Kidney (tissue), 10 donors: ENCODE measurements at regions not wholly inside any gene's neighbourhood (a gene's known extent, or its start where the extent isn't known, plus 50 kb on each side); places are given as distances from the start of the nearest gene placed in this dataset.
"Not testable (repeated sequence)": the region's sequence is repeated elsewhere in the genome, so short reads cannot be mapped to it uniquely, and the experiment has no call there.

Experiments
- DNase-seq, 5 donors: peaks; one replicate each; pipeline ENCODE4 v3.0.0-alpha.2; 2013 to 2020
- FAIRE-seq: peaks from 2 replicates; lab custom pipeline; 2012; peaks lifted over from hg19 to GRCh38; lab: Jason Lieb, UNC
- H3K27ac ChIP-seq, 2 donors: one replicate each; pipeline ENCODE4 v1.7.0; 2013; ENCODE audit warnings: low read depth in 2 of 2, low read length in 2 of 2, inconsistent platforms in 1 of 2
- H3K27me3 ChIP-seq: one replicate; pipeline ENCODE4 v1.7.1; 2013; ENCODE audit warnings: low read length, inconsistent platforms; ENCODE audit not compliant: control insufficient read depth, insufficient read depth
- H3K36me3 ChIP-seq, 3 donors: one replicate each; pipeline versions ENCODE4 v1.7.0 to v1.7.1; 2013; ENCODE audit warnings: low read length in 3 of 3, control low read depth in 1 of 3, inconsistent platforms in 1 of 3; ENCODE audit not compliant: insufficient read depth in 3 of 3, control insufficient read depth in 2 of 3
- H3K4me1 ChIP-seq, 3 donors: one replicate each; pipeline versions ENCODE4 v1.7.0 to v1.7.1; 2013; ENCODE audit warnings: low read length in 3 of 3, inconsistent platforms in 1 of 3, low read depth in 1 of 3; ENCODE audit not compliant: control insufficient read depth in 2 of 3, insufficient read depth in 2 of 3
- H3K4me3 ChIP-seq, 3 donors: one replicate each; pipeline versions ENCODE4 v1.7.0 to v1.8.1; 2013; ENCODE audit warnings: low read length in 3 of 3, control low read depth in 1 of 3, inconsistent platforms in 1 of 3
- H3K9ac ChIP-seq, 3 donors: one replicate each; pipeline versions ENCODE4 v1.7.0 to v1.7.1; 2013; ENCODE audit warnings: low read length in 3 of 3, control low read depth in 1 of 3, inconsistent platforms in 1 of 3
- H3K9me3 ChIP-seq, 3 donors: one replicate each; pipeline versions ENCODE4 v1.7.0 to v1.7.1; 2013; ENCODE audit warnings: low read length in 3 of 3, control low read depth in 1 of 3, inconsistent platforms in 1 of 3; ENCODE audit not compliant: control insufficient read depth in 2 of 3, insufficient read depth in 1 of 3
- intact Hi-C: fragments of 100-400 bp; cut with DNase I; formaldehyde crosslinking; loops from one replicate; pipeline ENCODE4 v1.11.1; 2022
- donor health status: control.
- donor health status: control.
- donor health status: DM: yes; HTN: yes; CAD: no.
- donor health status: Normal renal cell carcinoma (clear cell type).

DNA sequence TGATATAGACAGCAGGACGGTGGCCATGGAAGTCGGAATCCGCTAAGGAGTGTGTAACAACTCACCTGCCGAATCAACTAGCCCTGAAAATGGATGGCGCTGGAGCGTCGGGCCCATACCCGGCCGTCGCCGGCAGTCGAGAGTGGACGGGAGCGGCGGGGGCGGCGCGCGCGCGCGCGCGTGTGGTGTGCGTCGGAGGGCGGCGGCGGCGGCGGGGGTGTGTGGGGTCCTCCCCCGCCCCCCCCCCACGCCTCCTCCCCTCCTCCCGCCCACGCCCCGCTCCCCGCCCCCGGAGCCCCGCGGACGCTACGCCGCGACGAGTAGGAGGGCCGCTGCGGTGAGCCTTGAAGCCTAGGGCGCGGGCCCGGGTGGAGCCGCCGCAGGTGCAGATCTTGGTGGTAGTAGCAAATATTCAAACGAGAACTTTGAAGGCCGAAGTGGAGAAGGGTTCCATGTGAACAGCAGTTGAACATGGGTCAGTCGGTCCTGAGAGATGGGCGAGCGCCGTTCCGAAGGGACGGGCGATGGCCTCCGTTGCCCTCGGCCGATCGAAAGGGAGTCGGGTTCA, 2122.4 kb upstream of the TPTE start:
- intact Hi-C loops = not testable (repeated sequence)

DNA sequence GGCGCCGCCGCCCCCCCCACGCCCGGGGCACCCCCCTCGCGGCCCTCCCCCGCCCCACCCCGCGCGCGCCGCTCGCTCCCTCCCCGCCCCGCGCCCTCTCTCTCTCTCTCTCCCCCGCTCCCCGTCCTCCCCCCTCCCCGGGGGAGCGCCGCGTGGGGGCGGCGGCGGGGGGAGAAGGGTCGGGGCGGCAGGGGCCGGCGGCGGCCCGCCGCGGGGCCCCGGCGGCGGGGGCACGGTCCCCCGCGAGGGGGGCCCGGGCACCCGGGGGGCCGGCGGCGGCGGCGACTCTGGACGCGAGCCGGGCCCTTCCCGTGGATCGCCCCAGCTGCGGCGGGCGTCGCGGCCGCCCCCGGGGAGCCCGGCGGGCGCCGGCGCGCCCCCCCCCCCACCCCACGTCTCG, 2121.5 kb upstream of the TPTE start:
- H3K36me3 ChIP-seq, H3K4me1 ChIP-seq, H3K27me3 ChIP-seq, H3K9ac ChIP-seq, intact Hi-C loops, FAIRE-seq, H3K4me3 ChIP-seq, H3K27ac ChIP-seq, DNase-seq, H3K9me3 ChIP-seq: not testable (repeated sequence)

More for the DNA sequence above, 2122.4 kb upstream of the TPTE start:
- not testable (repeated sequence) for H3K9me3 ChIP-seq, DNase-seq, H3K4me1 ChIP-seq, H3K27ac ChIP-seq, FAIRE-seq, H3K9ac ChIP-seq, H3K36me3 ChIP-seq, H3K27me3 ChIP-seq, H3K4me3 ChIP-seq

DNA sequence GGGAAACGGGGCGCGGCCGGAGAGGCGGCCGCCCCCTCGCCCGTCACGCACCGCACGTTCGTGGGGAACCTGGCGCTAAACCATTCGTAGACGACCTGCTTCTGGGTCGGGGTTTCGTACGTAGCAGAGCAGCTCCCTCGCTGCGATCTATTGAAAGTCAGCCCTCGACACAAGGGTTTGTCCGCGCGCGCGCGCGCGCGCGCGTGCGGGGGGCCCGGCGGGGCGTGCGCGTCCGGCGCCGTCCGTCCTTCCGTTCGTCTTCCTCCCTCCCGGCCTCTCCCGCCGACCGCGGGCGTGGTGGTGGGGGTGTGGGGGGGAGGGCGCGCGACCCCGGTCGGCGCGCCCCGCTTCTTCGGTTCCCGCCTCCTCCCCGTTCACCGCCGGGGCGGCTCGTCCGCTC, 2119.6 kb upstream of the TPTE start:
- FAIRE-seq, H3K27me3 ChIP-seq, H3K9me3 ChIP-seq, intact Hi-C loops, H3K9ac ChIP-seq, H3K36me3 ChIP-seq, H3K4me1 ChIP-seq, H3K4me3 ChIP-seq, DNase-seq, H3K27ac ChIP-seq: not testable (repeated sequence)

DNA sequence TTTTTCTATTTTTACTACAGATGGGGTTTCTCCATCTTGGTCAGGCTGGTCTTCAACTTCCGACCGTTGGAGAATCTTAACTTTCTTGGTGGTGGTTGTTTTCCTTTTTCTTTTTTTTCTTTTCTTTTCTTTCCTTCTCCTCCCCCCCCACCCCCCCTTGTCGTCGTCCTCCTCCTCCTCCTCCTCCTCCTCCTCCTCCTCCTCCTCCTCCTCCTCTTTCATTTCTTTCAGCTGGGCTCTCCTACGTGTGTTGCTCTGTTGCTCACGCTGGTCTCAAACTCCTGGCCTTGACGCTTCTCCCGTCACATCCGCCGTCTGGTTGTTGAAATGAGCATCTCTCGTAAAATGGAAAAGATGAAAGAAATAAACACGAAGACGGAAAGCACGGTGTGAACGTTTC, 2115.1 kb upstream of the TPTE start:
- intact Hi-C loops, H3K9me3 ChIP-seq, H3K4me3 ChIP-seq, H3K4me1 ChIP-seq, H3K36me3 ChIP-seq, H3K27me3 ChIP-seq, H3K9ac ChIP-seq, DNase-seq, FAIRE-seq, H3K27ac ChIP-seq: not testable (repeated sequence)

DNA sequence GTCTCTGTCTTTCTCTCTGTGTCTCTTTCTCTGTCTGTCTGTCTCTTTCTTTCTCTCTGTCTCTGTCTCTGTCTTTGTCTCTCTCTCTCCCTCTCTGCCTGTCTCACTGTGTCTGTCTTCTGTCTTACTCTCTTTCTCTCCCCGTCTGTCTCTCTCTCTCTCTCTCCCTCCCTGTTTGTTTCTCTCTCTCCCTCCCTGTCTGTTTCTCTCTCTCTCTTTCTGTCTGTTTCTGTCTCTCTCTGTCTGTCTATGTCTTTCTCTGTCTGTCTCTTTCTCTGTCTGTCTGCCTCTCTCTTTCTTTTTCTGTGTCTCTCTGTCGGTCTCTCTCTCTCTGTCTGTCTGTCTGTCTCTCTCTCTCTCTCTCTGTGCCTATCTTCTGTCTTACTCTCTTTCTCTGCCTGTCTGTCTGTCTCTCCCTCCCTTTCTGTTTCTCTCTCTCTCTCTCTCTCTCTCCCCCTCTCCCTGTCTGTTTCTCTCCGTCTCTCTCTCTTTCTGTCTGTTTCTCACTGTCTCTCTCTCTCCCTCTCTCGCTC, 2110.2 kb upstream of the TPTE start:
- H3K36me3 ChIP-seq, H3K27me3 ChIP-seq, H3K27ac ChIP-seq, FAIRE-seq, DNase-seq, H3K4me1 ChIP-seq, intact Hi-C loops, H3K4me3 ChIP-seq, H3K9ac ChIP-seq, H3K9me3 ChIP-seq: not testable (repeated sequence)

DNA sequence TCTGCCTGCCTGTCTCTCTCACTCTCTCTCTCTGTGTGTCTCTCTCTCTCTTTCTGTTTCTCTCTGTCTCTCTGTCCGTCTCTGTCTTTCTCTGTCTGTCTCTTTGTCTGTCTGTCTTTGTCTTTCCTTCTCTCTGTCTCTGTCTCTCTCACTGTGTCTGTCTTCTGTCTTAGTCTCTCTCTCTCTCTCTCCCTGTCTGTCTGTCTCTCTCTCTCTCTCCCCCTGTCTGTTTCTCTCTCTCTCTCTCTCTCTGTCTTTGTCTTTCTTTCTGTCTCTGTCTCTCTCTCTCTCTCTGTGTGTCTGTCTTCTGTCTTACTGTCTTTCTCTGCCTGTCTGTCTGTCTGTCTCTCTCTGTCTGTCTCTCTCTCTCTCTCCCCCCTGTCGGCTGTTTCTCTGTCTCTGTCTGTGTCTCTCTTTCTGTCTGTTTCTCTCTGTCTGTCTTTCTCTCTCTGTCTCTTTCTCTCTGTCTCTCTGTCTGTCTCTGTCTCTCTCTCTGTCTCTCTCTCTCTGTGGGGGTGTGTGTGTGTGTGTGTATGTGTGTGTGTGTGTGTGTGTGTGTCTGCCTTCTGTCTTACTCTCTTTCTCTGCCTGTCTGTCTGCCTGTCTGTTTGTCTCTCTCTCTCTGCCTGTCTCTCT, 2101.3 kb upstream of the TPTE start:
- intact Hi-C loops, DNase-seq, H3K27me3 ChIP-seq, FAIRE-seq, H3K4me1 ChIP-seq, H3K9ac ChIP-seq, H3K9me3 ChIP-seq, H3K36me3 ChIP-seq, H3K27ac ChIP-seq: not testable (repeated sequence)
- peak overlapping the region in 1 of 3 donors; percentile 36 for H3K4me3 ChIP-seq

DNA sequence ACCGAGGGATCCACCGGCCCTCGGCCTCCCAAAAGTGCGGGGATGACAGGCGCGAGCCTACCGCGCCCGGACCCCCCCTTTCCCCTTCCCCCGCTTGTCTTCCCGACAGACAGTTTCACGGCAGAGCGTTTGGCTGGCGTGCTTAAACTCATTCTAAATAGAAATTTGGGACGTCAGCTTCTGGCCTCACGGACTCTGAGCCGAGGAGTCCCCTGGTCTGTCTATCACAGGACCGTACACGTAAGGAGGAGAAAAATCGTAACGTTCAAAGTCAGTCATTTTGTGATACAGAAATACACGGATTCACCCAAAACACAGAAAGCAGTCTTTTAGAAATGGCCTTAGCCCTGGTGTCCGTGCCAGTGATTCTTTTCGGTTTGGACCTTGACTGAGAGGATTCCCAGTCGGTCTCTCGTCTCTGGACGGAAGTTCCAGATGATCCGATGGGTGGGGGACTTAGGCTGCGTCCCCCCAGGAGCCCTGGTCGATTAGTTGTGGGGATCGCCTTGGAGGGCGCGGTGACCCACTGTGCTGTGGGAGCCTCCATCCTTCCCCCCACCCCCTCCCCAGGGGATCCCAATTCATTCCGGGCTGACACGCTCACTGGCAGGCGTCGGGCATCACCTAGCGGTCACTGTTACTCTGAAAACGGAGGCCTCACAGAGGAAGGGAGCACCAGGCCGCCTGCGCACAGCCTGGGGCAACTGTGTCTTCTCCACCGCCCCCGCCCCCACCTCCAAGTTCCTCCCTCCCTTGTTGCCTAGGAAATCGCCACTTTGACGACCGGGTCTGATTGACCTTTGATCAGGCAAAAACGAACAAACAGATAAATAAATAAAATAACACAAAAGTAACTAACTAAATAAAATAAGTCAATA, 2093.4 kb upstream of the TPTE start:
- intact Hi-C loops, H3K4me3 ChIP-seq, FAIRE-seq, H3K9ac ChIP-seq, H3K9me3 ChIP-seq, H3K36me3 ChIP-seq, H3K4me1 ChIP-seq, H3K27me3 ChIP-seq, DNase-seq, H3K27ac ChIP-seq: not testable (repeated sequence)
